GM23248 (cell line): ENCODE measurements at regions not wholly inside any gene's neighbourhood (a gene's known extent, or its start where the extent isn't known, plus 50 kb on each side); places are given as distances from the start of the nearest gene placed in this dataset.

Source experiments
- DNase-seq: peaks from one replicate; pipeline ENCODE4 v3.0.0-alpha.2; 2015
- H2AFZ ChIP-seq: fragments of 200-600 bp; sonication (generic); 2 replicates; pipeline ENCODE4 v1.6.1; 2016; ENCODE audit warnings: antibody characterized with exemption
- H3F3A ChIP-seq: fragments of 200-600 bp; sonication (generic); 2 replicates; pipeline ENCODE4 v1.6.1; 2016; ENCODE audit warnings: mild to moderate bottlenecking, antibody characterized with exemption, mixed run types; ENCODE audit not compliant: insufficient read depth
- H3K27ac ChIP-seq: fragments of 200-600 bp; sonication (generic); 2 replicates; pipeline ENCODE4 v1.5.1; 2016; ENCODE audit warnings: mild to moderate bottlenecking
- H3K27me3 ChIP-seq: fragments of 200-600 bp; sonication (generic); replicated peaks from 2 replicates; pipeline ENCODE4 v1.6.1; 2016; ENCODE audit warnings: mild to moderate bottlenecking; ENCODE audit not compliant: insufficient read depth
- H3K36me3 ChIP-seq: fragments of 200-600 bp; sonication (generic); 2 replicates; pipeline ENCODE4 v1.6.1; 2016; ENCODE audit warnings: low read depth, mild to moderate bottlenecking
- H3K4me1 ChIP-seq: fragments of 200-600 bp; sonication (generic); 2 replicates; pipeline ENCODE4 v1.6.1; 2016; ENCODE audit warnings: mild to moderate bottlenecking; ENCODE audit not compliant: insufficient read depth
- H3K4me2 ChIP-seq: fragments of 200-600 bp; sonication (generic); one replicate; pipeline ENCODE4 v1.6.1; 2016; ENCODE audit warnings: mild to moderate bottlenecking; ENCODE audit not compliant: unreplicated experiment
- H3K4me3 ChIP-seq: fragments of 200-600 bp; sonication (generic); 2 replicates; pipeline ENCODE4 v1.5.1; 2016; ENCODE audit warnings: mild to moderate bottlenecking
- H3K79me2 ChIP-seq: fragments of 200-600 bp; sonication (generic); 2 replicates; pipeline ENCODE4 v1.6.1; 2016; ENCODE audit warnings: mild to moderate bottlenecking; ENCODE audit not compliant: insufficient read depth
- H3K9ac ChIP-seq: fragments of 200-600 bp; sonication (generic); 2 replicates; pipeline ENCODE4 v1.6.1; 2016; ENCODE audit warnings: mild to moderate bottlenecking
- H3K9me2 ChIP-seq: fragments of 200-600 bp; sonication (generic); 2 replicates; pipeline ENCODE4 v1.6.1; 2016; ENCODE audit warnings: mixed run types, mild to moderate bottlenecking, moderate library complexity; ENCODE audit not compliant: insufficient read depth
- H3K9me3 ChIP-seq: fragments of 200-600 bp; sonication (generic); one replicate; pipeline ENCODE4 v1.6.1; 2017; ENCODE audit warnings: low read depth
- H4K20me1 ChIP-seq: fragments of 200-600 bp; sonication (generic); 2 replicates; pipeline ENCODE4 v1.6.0; 2016; ENCODE audit not compliant: insufficient read depth
- EZH2 ChIP-seq: fragments of 200-600 bp; sonication (generic); IDR thresholded peaks from 2 replicates; pipeline ENCODE4 v1.6.1; 2018; ENCODE audit warnings: antibody characterized with exemption, mild to moderate bottlenecking; ENCODE audit not compliant: insufficient read depth, poor library complexity, severe bottlenecking
- EZH2phosphoT487 ChIP-seq: fragments of 200-600 bp; sonication (generic); IDR thresholded peaks from 2 replicates; pipeline ENCODE4 v1.6.1; 2018; ENCODE audit warnings: antibody characterized with exemption, moderate library complexity, mild to moderate bottlenecking, low read depth; ENCODE audit not compliant: insufficient read depth
- WGBS, 2 experiments: methylation state at CpG; one replicate each; pipeline ENCODE4 v1.1.6; 2015 to 2017; ENCODE audit warnings: low lambda C conversion rate in 2 of 2, low coverage in 1 of 2; ENCODE audit errors: missing lambda C conversion rate in 2 of 2; 5-methylcytosine and 5-hydroxymethylcytosine counted together
- in situ Hi-C: fragments of 300-500 bp; cut with MboI; formaldehyde crosslinking; loops from 2 replicates; pipeline ENCODE4 v1.15.0; 2020

- H3K27me3 ChIP-seq = no peaks in the 10 kb centered on the region
- WGBS, 2 experiments = 5 to 14% methylated on average over 5 of the region's 5 CpGs
- H3F3A ChIP-seq = no peaks in the 10 kb centered on the region
- no peak overlapping the region for H3K27ac ChIP-seq
- H3K9me3 ChIP-seq = no peaks in the 10 kb centered on the region
- no peak for DNase-seq
- no peak overlapping the region for H3K9ac ChIP-seq
- no peaks in the 10 kb centered on the region for H3K9me2 ChIP-seq
- H3K4me1 ChIP-seq = no peaks in the 10 kb centered on the region
- in situ Hi-C loops = no loop called here
- no peaks in the 10 kb centered on the region for H3K36me3 ChIP-seq
- no peaks in the 10 kb centered on the region for H4K20me1 ChIP-seq
- H3K79me2 ChIP-seq = no peaks in the 10 kb centered on the region
- no peak overlapping the region for H2AFZ ChIP-seq
- no peak overlapping the region for H3K4me3 ChIP-seq
- TF ChIP-seq EZH2 (no peak), EZH2phosphoT487 (no peak)
- no peak overlapping the region for H3K4me2 ChIP-seq
Observed at GRCh38 chr12:113619202-113619601, 147.5 kb upstream of the LHX5 start.

GRCh38 chr12:113613414-113613813 lies 141.7 kb upstream of the LHX5 start:
- no peak overlapping the region for H3K4me2 ChIP-seq
- H3K27ac ChIP-seq = no peak overlapping the region
- no peaks in the 10 kb centered on the region for H3K79me2 ChIP-seq
- in situ Hi-C loops = no loop called here
- DNase-seq = no peak
- no peaks in the 10 kb centered on the region for H3F3A ChIP-seq
- peaks cover 33% of the 10 kb centered on the region; the same call in 1 of the 2 replicates for H3K27me3 ChIP-seq
- WGBS, 2 experiments = 17 to 38% methylated on average over 2 of the region's 2 CpGs
- H3K4me1 ChIP-seq = no peaks in the 10 kb centered on the region
- H3K9ac ChIP-seq = no peak overlapping the region
- H3K4me3 ChIP-seq = no peak overlapping the region
- no peaks in the 10 kb centered on the region for H4K20me1 ChIP-seq
- no peaks in the 10 kb centered on the region for H3K9me2 ChIP-seq
- TF ChIP-seq EZH2phosphoT487 = no peak
- TF ChIP-seq EZH2 = no peak
- no peaks in the 10 kb centered on the region for H3K36me3 ChIP-seq
- H3K9me3 ChIP-seq = no peaks in the 10 kb centered on the region
- no peak overlapping the region for H2AFZ ChIP-seq

- no peak for DNase-seq
- Histone ChIP-seq H3K4me2 (no peak overlapping the region), H3K4me3 (no peak overlapping the region), H3K9me2 (no peaks in the 10 kb centered on the region), H3K36me3 (no peaks in the 10 kb centered on the region), H3K27ac (no peak overlapping the region), H3K79me2 (no peaks in the 10 kb centered on the region), H3K27me3 (peaks cover 33% of the 10 kb centered on the region; the same call in 1 of the 2 replicates), H4K20me1 (no peaks in the 10 kb centered on the region), H3K9ac (no peak overlapping the region), H3K4me1 (no peaks in the 10 kb centered on the region), H3F3A (no peaks in the 10 kb centered on the region), H3K9me3 (no peaks in the 10 kb centered on the region), H2AFZ (no peak overlapping the region)
- in situ Hi-C loops = no loop called here
- WGBS, 2 experiments = 4 to 7% methylated on average over 3 of the region's 3 CpGs
- TF ChIP-seq EZH2 (no peak), EZH2phosphoT487 (no peak)
Observed at GRCh38 chr12:113612793-113613192, 141.1 kb upstream of the LHX5 start.

- Histone ChIP-seq H3F3A (no peaks in the 10 kb centered on the region), H3K36me3 (no peaks in the 10 kb centered on the region), H3K4me3 (no peak overlapping the region), H4K20me1 (no peaks in the 10 kb centered on the region), H3K9me2 (no peaks in the 10 kb centered on the region), H3K9me3 (no peaks in the 10 kb centered on the region), H2AFZ (no peak overlapping the region), H3K4me2 (no peak overlapping the region), H3K27ac (no peak overlapping the region), H3K4me1 (no peaks in the 10 kb centered on the region), H3K79me2 (no peaks in the 10 kb centered on the region), H3K9ac (no peak overlapping the region), H3K27me3 (peaks cover 33% of the 10 kb centered on the region; the same call in 1 of the 2 replicates)
- TF ChIP-seq EZH2 (no peak), EZH2phosphoT487 (no peak)
- WGBS, 2 experiments = 15 to 18% methylated on average over 16 of the region's 16 CpGs
- no peak for DNase-seq
- in situ Hi-C loops = no loop called here
Observed at GRCh38 chr12:113612076-113612728, 140.5 kb upstream of the LHX5 start.
